Sigmoid colon (tissue), 6 donors: ENCODE measurements at regions not wholly inside any gene's neighbourhood (a gene's known extent, or its start where the extent isn't known, plus 50 kb on each side); places are given as distances from the start of the nearest gene placed in this dataset.

ENCODE experiments used
- DNase-seq: peaks from one replicate; pipeline ENCODE4 v3.0.0-alpha.2; 2019
- H3K27ac ChIP-seq, 4 donors: fragments of 200-600 bp; sonication (generic); one replicate each; pipeline ENCODE4 v1.5.1; 2016 to 2019; ENCODE audit warnings: mild to moderate bottlenecking in 1 of 4
- H3K27me3 ChIP-seq, 3 donors: fragments of 200-600 bp; sonication (generic); one replicate each; pipeline ENCODE4 v1.5.1; 2019; ENCODE audit warnings: mild to moderate bottlenecking in 1 of 3
- H3K36me3 ChIP-seq, 4 donors: fragments of 200-600 bp; sonication (generic); one replicate each; pipeline ENCODE4 v1.5.1; 2016 to 2019
- H3K4me1 ChIP-seq, 4 donors: fragments of 200-600 bp; sonication (generic); one replicate each; pipeline ENCODE4 v1.5.1; 2017 to 2019
- H3K4me3 ChIP-seq, 4 donors: fragments of 200-600 bp; sonication (generic); one replicate each; pipeline ENCODE4 v1.5.1; 2017 to 2019; ENCODE audit warnings: mild to moderate bottlenecking in 2 of 4, moderate library complexity in 1 of 4
- H3K9me3 ChIP-seq, 4 donors: fragments of 200-600 bp in 3 of 4; sonication (generic) in 3 of 4; one replicate each; pipeline versions ENCODE4 v1.5.1 to v1.6.1; 2013 to 2019
- CTCF ChIP-seq, 4 experiments: fragments of 450-650 bp in 3 of 4; fragments of 200-600 bp in 1 of 4; IDR thresholded peaks; one replicate each; pipeline ENCODE4 v1.5.1; 2016 to 2019; ENCODE audit warnings: antibody characterized with exemption in 4 of 4, mild to moderate bottlenecking in 3 of 4, moderate library complexity in 2 of 4
- EP300 ChIP-seq, 4 donors: sonication (generic); formaldehyde crosslinking; IDR thresholded peaks; one replicate each; pipeline ENCODE4 v1.6.1; 2017; ENCODE audit warnings: antibody characterized with exemption in 4 of 4
- POLR2A ChIP-seq, 2 donors: fragments of 450-650 bp; IDR thresholded peaks; one replicate each; pipeline ENCODE4 v1.6.1; 2016; ENCODE audit warnings: antibody characterized with exemption in 2 of 2, mild to moderate bottlenecking in 2 of 2, moderate library complexity in 2 of 2
- POLR2AphosphoS5 ChIP-seq, 4 donors: sonication (generic); formaldehyde crosslinking; IDR thresholded peaks; one replicate each; pipeline ENCODE4 v1.6.1; 2017; ENCODE audit warnings: antibody characterized with exemption in 4 of 4
- WGBS, 2 donors: extraction: QIAGEN DNeasy Blood & Tissue Kit; methylation state at CpG; one replicate each; pipeline ENCODE4 v1.1.7; 2013; 5-methylcytosine and 5-hydroxymethylcytosine counted together
- intact Hi-C: fragments of 100-400 bp; cut with DNase I; formaldehyde crosslinking; loops from one replicate; pipeline ENCODE4 v1.15.1; 2023
- donor health status: healthy with polysubstance abuse.
- donor health status: healthy.

- Histone ChIP-seq H3K27me3 (no peaks in the 10 kb centered on the region), H3K27ac (no peak overlapping the region), H3K4me1 (no peaks in the 10 kb centered on the region), H3K36me3 (no peaks in the 10 kb centered on the region), H3K9me3 (peaks cover 0 to 7% (median 3%) of the 10 kb centered on the region in 4 donors), H3K4me3 (no peak overlapping the region)
- TF ChIP-seq POLR2AphosphoS5 (IDR thresholded peaks at IDR 0.05): no peak
- TF ChIP-seq POLR2A (IDR thresholded peaks at IDR 0.05): no peak
- no peak for DNase-seq
- intact Hi-C loops: no loop called here
- WGBS, 2 donors: 76 to 83% methylated on average over 4 of the region's 4 CpGs
Observed at GRCh38 chr3:83934192-83935021, 1024.4 kb upstream of the CADM2 start.

GRCh38 chr3:83938491-83938890 lies 1020.3 kb upstream of the CADM2 start:
- H3K9me3 ChIP-seq: no peaks in the 10 kb centered on the region
- H3K36me3 ChIP-seq: no peaks in the 10 kb centered on the region
- intact Hi-C loops: no loop called here
- H3K27me3 ChIP-seq: no peaks in the 10 kb centered on the region
- TF ChIP-seq EP300 (IDR thresholded peaks at IDR 0.05) (no peak), POLR2A (IDR thresholded peaks at IDR 0.05) (no peak), CTCF (IDR thresholded peaks at IDR 0.05) (no peak), POLR2AphosphoS5 (IDR thresholded peaks at IDR 0.05) (no peak)
- no peaks in the 10 kb centered on the region for H3K4me1 ChIP-seq
- WGBS, 2 donors: 52 to 74% methylated on average over 2 of the region's 2 CpGs
- H3K27ac ChIP-seq: no peak overlapping the region
- H3K4me3 ChIP-seq: no peak overlapping the region
- no peak for DNase-seq

GRCh38 chr3:83941990-83942745 lies 1016.6 kb upstream of the CADM2 start:
- no peak for DNase-seq
- H3K4me1 ChIP-seq: no peaks in the 10 kb centered on the region
- TF ChIP-seq POLR2A (IDR thresholded peaks at IDR 0.05) (no peak), EP300 (IDR thresholded peaks at IDR 0.05) (no peak), CTCF (IDR thresholded peaks at IDR 0.05) (no peak), POLR2AphosphoS5 (IDR thresholded peaks at IDR 0.05) (no peak)
- H3K4me3 ChIP-seq: no peak overlapping the region
- 69 to 80% methylated on average over 11 of the region's 11 CpGs for WGBS, 2 donors
- H3K27me3 ChIP-seq: no peaks in the 10 kb centered on the region
- no peaks in the 10 kb centered on the region for H3K36me3 ChIP-seq
- H3K9me3 ChIP-seq: no peaks in the 10 kb centered on the region
- H3K27ac ChIP-seq: no peak overlapping the region
- intact Hi-C loops: no loop called here

GRCh38 chr3:83946049-83946448 lies 1012.7 kb upstream of the CADM2 start:
- intact Hi-C loops: no loop called here
- H3K4me3 ChIP-seq: no peak overlapping the region
- H3K9me3 ChIP-seq: no peaks in the 10 kb centered on the region
- no peaks in the 10 kb centered on the region for H3K27me3 ChIP-seq
- no peaks in the 10 kb centered on the region for H3K4me1 ChIP-seq
- H3K36me3 ChIP-seq: no peaks in the 10 kb centered on the region
- no peak for TF ChIP-seq POLR2A (IDR thresholded peaks at IDR 0.05)
- TF ChIP-seq POLR2AphosphoS5 (IDR thresholded peaks at IDR 0.05): no peak
- no peak for TF ChIP-seq CTCF (IDR thresholded peaks at IDR 0.05)
- no peak for TF ChIP-seq EP300 (IDR thresholded peaks at IDR 0.05)
- no peak overlapping the region for H3K27ac ChIP-seq
- no peak for DNase-seq

GRCh38 chr3:83946554-83946953 lies 1012.2 kb upstream of the CADM2 start:
- TF ChIP-seq POLR2AphosphoS5 (IDR thresholded peaks at IDR 0.05) (no peak), POLR2A (IDR thresholded peaks at IDR 0.05) (no peak), CTCF (IDR thresholded peaks at IDR 0.05) (no peak), EP300 (IDR thresholded peaks at IDR 0.05) (no peak)
- intact Hi-C loops: no loop called here
- Histone ChIP-seq H3K36me3 (no peaks in the 10 kb centered on the region), H3K27me3 (no peaks in the 10 kb centered on the region), H3K4me1 (no peaks in the 10 kb centered on the region), H3K27ac (no peak overlapping the region), H3K9me3 (no peaks in the 10 kb centered on the region), H3K4me3 (no peak overlapping the region)
- WGBS, 2 donors: 29 to 46% methylated on average over 4 of the region's 4 CpGs
- no peak for DNase-seq
